ENCODE measurements at regions not wholly inside any gene's neighbourhood (a gene's known extent, or its start where the extent isn't known, plus 50 kb on each side); places are given as distances from the start of the nearest gene placed in this dataset.

DNA sequence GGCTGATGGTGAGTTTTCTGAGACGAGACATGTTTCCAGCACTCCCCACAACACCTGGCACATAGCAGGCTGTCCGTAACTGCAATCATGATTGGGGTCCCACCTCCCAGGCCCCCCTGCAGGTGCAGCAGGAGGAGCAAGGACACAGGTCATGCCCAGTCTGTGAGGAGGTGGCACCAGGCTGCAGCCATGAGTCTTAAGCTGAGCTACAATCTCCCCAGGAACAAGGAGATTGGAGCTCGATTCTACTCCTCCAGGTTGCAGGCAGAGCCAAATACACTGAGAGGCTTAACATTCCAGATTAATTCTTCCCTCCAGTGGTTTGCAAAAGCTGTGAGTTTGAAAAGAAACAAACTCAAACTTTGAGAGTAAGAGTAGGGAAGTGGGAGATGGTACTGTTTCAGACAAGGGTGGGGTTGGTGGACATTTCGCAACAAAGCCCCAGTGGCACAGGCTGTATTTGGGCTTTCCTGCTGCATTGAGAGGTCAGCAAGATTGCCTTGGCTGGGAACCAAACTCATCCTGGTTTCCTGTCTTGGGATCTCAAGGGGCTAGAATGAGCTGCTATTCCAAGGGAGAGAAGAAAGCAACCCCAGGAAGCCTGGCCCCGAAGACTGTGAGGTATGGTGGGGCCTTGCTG, 64.8 kb upstream of the GALNT2 start:
- H3K36me3 ChIP-seq (ENCODE audit: insufficient read depth, insufficient read length, low read length): no peaks in the 10 kb centered on the region
- DNase-seq (ENCODE audit: low read depth, low spot score): no peak
- H3K9me3 ChIP-seq (ENCODE audit: insufficient read depth, low read length): no peaks in the 10 kb centered on the region
- H3K9ac ChIP-seq (ENCODE audit: insufficient read length, low read depth): no peak overlapping the region
- H3K4me3 ChIP-seq (ENCODE audit: insufficient read length, low read depth): no peak overlapping the region
- TF ChIP-seq ZNF274 (IDR thresholded peaks at IDR 0.05; ENCODE audit: low read depth, low read length): no peak
- TF ChIP-seq YY1 (IDR thresholded peaks at IDR 0.05; ENCODE audit: insufficient read depth, insufficient read length): no peak
- no peak for TF ChIP-seq SUZ12 (IDR thresholded peaks at IDR 0.05; ENCODE audit: extremely low read depth, insufficient read depth, insufficient read length)
- H3K27me3 ChIP-seq (ENCODE audit: insufficient read depth, insufficient read length): no peaks in the 10 kb centered on the region
- peaks cover 7% of the 10 kb centered on the region for H3K4me1 ChIP-seq (ENCODE audit: insufficient read depth, insufficient read length)

DNA sequence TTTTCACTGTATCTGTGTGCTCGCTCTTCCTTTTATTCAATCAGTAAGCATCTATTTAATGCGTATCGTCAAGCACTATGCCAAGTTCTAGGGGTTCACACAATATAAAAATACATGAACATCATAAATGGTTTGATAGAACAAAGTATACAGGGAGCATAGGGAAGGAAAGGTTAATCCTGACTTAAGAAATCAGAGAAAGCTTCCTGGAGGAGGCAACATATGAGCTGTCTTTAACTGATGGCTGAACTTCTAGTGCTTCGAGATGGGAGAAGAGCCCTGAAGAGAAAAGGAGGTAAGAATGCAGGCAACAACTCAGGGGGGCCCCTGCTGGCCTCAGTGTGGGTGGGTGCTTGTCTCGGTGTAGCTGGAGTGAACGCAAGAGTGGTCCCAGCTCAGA, 63.6 kb upstream of the GALNT2 start:
- peaks cover 7% of the 10 kb centered on the region for H3K4me1 ChIP-seq (ENCODE audit: insufficient read depth, insufficient read length)
- TF ChIP-seq SUZ12 (IDR thresholded peaks at IDR 0.05; ENCODE audit: extremely low read depth, insufficient read depth, insufficient read length) (no peak), ZNF274 (IDR thresholded peaks at IDR 0.05; ENCODE audit: low read depth, low read length) (no peak), YY1 (IDR thresholded peaks at IDR 0.05; ENCODE audit: insufficient read depth, insufficient read length) (no peak)
- no peak overlapping the region for H3K4me3 ChIP-seq (ENCODE audit: insufficient read length, low read depth)
- no peaks in the 10 kb centered on the region for H3K9me3 ChIP-seq (ENCODE audit: insufficient read depth, low read length)
- H3K27me3 ChIP-seq (ENCODE audit: insufficient read depth, insufficient read length): no peaks in the 10 kb centered on the region
- H3K9ac ChIP-seq (ENCODE audit: insufficient read length, low read depth): no peak overlapping the region
- no peak for DNase-seq (ENCODE audit: low read depth, low spot score)
- no peaks in the 10 kb centered on the region for H3K36me3 ChIP-seq (ENCODE audit: insufficient read depth, insufficient read length, low read length)

DNA sequence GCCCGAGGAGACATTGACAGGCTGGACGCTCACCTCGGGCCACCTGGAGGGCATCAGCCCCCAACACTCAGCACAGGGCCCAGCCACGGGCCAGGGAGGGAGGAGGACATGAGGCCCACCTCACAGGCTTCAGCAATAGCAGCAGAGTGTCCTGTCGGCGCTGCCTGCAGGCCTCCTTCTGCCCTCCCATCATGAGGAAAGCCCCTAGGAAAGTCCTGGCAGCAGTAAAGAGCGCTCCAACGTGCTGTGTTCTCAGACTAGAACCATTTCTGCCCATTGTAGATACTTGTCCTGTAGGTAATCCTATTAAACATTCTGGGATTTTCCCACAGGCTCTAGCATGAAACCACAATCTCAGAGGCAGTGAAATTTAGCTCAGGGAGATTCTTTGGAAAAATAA, 62.0 kb upstream of the GALNT2 start:
- Histone ChIP-seq H3K4me1 (ENCODE audit: insufficient read depth, insufficient read length) (peaks cover 7% of the 10 kb centered on the region), H3K9ac (ENCODE audit: insufficient read length, low read depth) (no peak overlapping the region), H3K27me3 (ENCODE audit: insufficient read depth, insufficient read length) (no peaks in the 10 kb centered on the region), H3K36me3 (ENCODE audit: insufficient read depth, insufficient read length, low read length) (no peaks in the 10 kb centered on the region), H3K9me3 (ENCODE audit: insufficient read depth, low read length) (no peaks in the 10 kb centered on the region), H3K4me3 (ENCODE audit: insufficient read length, low read depth) (no peak overlapping the region)
- DNase-seq (ENCODE audit: low read depth, low spot score): no peak
- TF ChIP-seq ZNF274 (IDR thresholded peaks at IDR 0.05; ENCODE audit: low read depth, low read length) (no peak), SUZ12 (IDR thresholded peaks at IDR 0.05; ENCODE audit: extremely low read depth, insufficient read depth, insufficient read length) (no peak), YY1 (IDR thresholded peaks at IDR 0.05; ENCODE audit: insufficient read depth, insufficient read length) (no peak)

DNA sequence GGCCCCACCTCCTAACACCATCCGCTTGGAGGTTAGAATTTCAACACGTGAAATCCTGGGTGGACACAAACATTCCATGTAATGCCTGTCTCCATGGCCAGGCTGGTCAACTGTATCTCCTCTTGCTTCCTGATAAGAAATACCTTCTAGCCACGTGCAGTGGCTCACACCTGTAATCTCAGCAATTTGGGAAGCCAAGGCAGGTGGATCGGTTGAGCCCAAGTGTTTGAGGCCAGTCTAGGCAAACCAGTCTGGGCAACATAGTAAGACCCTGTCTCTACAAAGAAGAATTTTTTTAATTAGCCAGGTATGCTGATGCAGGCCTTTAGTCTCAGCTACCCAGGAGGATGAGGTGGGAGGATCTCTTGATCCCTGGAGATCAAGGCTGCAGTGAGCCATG, 58.3 kb upstream of the GALNT2 start:
- H3K4me1 ChIP-seq (ENCODE audit: insufficient read depth, insufficient read length): no peaks in the 10 kb centered on the region
- H3K27me3 ChIP-seq (ENCODE audit: insufficient read depth, insufficient read length): no peaks in the 10 kb centered on the region
- no peak overlapping the region for H3K4me3 ChIP-seq (ENCODE audit: insufficient read length, low read depth)
- H3K9me3 ChIP-seq (ENCODE audit: insufficient read depth, low read length): no peaks in the 10 kb centered on the region
- no peak overlapping the region for H3K9ac ChIP-seq (ENCODE audit: insufficient read length, low read depth)
- H3K36me3 ChIP-seq (ENCODE audit: insufficient read depth, insufficient read length, low read length): no peaks in the 10 kb centered on the region
- no peak for DNase-seq (ENCODE audit: low read depth, low spot score)
- TF ChIP-seq ZNF274 (IDR thresholded peaks at IDR 0.05; ENCODE audit: low read depth, low read length) (no peak), YY1 (IDR thresholded peaks at IDR 0.05; ENCODE audit: insufficient read depth, insufficient read length) (no peak), SUZ12 (IDR thresholded peaks at IDR 0.05; ENCODE audit: extremely low read depth, insufficient read depth, insufficient read length) (no peak)

DNA sequence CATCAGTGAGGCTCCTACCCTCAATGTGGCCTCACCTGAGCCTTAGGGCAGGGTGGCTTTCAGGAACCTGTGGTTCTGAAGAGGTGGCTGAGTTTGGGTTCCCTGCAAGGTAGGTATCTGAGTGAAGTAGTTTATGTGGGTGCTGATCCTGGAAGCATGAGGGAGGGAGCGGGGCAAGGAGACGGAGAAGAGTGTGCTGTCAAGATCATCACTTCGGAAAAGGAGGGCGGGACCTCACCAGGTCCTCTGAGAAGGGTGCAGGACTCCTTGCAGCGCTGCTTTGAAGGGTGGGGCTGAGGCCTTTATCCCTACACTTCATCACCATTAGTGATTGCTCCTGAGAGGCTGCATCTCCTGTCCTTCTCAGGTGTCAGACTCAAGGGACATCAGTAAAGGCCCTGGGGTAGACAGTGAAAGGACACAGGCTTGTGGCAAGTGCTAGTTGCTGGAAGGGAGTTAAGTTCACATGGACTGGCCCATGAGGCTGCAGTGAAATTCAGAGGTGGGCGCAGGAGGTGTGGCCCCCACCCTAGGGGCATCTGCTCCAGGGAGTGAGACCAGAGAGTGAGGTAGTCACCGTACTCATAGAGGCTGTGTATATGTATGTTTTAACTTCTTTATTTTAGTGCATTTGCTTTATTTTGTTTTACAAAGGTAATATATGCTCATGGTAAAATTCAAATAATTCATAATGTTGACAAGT, 57.3 kb upstream of the GALNT2 start:
- Histone ChIP-seq H3K9ac (ENCODE audit: insufficient read length, low read depth) (no peak overlapping the region), H3K4me3 (ENCODE audit: insufficient read length, low read depth) (no peak overlapping the region), H3K9me3 (ENCODE audit: insufficient read depth, low read length) (no peaks in the 10 kb centered on the region), H3K27me3 (ENCODE audit: insufficient read depth, insufficient read length) (no peaks in the 10 kb centered on the region), H3K4me1 (ENCODE audit: insufficient read depth, insufficient read length) (no peaks in the 10 kb centered on the region), H3K36me3 (ENCODE audit: insufficient read depth, insufficient read length, low read length) (no peaks in the 10 kb centered on the region)
- TF ChIP-seq ZNF274 (IDR thresholded peaks at IDR 0.05; ENCODE audit: low read depth, low read length) (no peak), SUZ12 (IDR thresholded peaks at IDR 0.05; ENCODE audit: extremely low read depth, insufficient read depth, insufficient read length) (no peak), YY1 (IDR thresholded peaks at IDR 0.05; ENCODE audit: insufficient read depth, insufficient read length) (no peak)
- no peak for DNase-seq (ENCODE audit: low read depth, low spot score)

DNA sequence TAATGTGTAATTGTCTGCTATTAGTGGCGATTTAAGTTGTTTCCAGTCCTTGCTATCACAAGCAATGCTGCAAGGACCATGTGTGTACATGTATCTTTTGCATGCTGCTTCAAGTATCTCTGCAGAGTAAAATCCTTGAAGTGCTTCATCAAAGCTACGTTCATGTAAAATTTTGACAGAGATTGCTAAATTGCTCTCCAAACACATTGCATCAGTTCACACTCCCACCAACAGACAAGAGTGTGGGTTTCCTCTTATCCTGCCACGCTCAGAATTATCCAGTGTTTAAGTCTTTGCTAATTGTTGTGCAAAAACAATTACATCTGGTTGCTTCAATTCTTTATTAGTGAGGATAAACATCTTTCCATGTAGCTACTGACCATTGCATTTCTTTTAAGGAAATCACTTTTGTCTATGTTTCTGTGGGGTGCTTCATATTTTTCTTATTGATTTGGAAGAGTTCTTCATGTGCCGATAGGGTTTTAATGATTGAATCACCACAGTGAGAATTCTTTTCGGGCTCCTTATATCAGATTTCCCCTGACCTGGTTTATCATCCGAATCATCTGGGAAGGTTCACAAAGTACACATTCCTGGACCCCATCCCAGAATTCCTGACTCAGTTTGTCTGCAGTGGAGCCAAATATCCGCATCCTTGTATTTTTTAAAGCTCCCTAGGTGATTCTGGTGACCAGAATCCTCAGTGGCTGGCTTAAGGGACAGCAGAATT, 56.3 kb upstream of the GALNT2 start:
- DNase-seq (ENCODE audit: low read depth, low spot score): no peak
- TF ChIP-seq SUZ12 (IDR thresholded peaks at IDR 0.05; ENCODE audit: extremely low read depth, insufficient read depth, insufficient read length) (no peak), ZNF274 (IDR thresholded peaks at IDR 0.05; ENCODE audit: low read depth, low read length) (no peak), YY1 (IDR thresholded peaks at IDR 0.05; ENCODE audit: insufficient read depth, insufficient read length) (no peak)

More for the DNA sequence above, 56.3 kb upstream of the GALNT2 start:
- H3K9me3 ChIP-seq (ENCODE audit: insufficient read depth, low read length): no peaks in the 10 kb centered on the region
- H3K4me1 ChIP-seq (ENCODE audit: insufficient read depth, insufficient read length): no peaks in the 10 kb centered on the region
- no peaks in the 10 kb centered on the region for H3K27me3 ChIP-seq (ENCODE audit: insufficient read depth, insufficient read length)
- H3K9ac ChIP-seq (ENCODE audit: insufficient read length, low read depth): no peak overlapping the region
- H3K4me3 ChIP-seq (ENCODE audit: insufficient read length, low read depth): no peak overlapping the region
- H3K36me3 ChIP-seq (ENCODE audit: insufficient read depth, insufficient read length, low read length): no peaks in the 10 kb centered on the region

Data from NT2/D1 (cell line).